ENCODE measurements at regions not wholly inside any gene's neighbourhood (a gene's known extent, or its start where the extent isn't known, plus 50 kb on each side); places are given as distances from the start of the nearest gene placed in this dataset.
"Not testable (repeated sequence)": the region's sequence is repeated elsewhere in the genome, so short reads cannot be mapped to it uniquely, and the experiment has no call there.

DNA sequence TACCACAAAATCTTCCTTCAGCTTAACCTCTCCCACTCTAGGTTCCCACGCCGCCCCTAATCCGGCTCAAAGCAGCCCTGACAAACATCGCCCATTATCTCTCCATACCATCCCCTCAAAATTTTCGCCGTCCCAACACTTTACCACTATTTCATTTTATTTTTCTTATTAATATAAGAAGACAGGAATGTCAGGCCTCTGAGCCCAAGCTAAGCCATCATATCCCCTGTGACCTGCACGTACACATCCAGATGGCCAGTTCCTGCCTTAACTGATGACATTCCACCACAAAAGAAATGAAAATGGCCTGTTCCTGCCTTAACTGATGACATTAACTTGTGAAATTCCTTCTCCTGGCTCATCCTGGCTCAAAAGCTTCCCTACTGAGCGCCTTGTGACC lies 243.4 kb upstream of the PROK2 start:
- not testable (repeated sequence) for TF ChIP-seq CTCF, POLR2AphosphoS5, POLR2A (IDR thresholded peaks at IDR 0.05)

All from transverse colon (tissue), 4 donors.